ENCODE measurements at regions not wholly inside any gene's neighbourhood (a gene's known extent, or its start where the extent isn't known, plus 50 kb on each side); places are given as distances from the start of the nearest gene placed in this dataset.

GRCh38 chr2:5051300-5051699, 640.9 kb upstream of the SOX11 start:
- no peak for DNase-seq (ENCODE audit: low read depth)
- no peak overlapping the region for H3K4me3 ChIP-seq (ENCODE audit: control insufficient read depth, low read depth, low read length)
- no peak for TF ChIP-seq CTCF (conservative IDR thresholded peaks at IDR 0.05; ENCODE audit: control insufficient read depth, insufficient read depth, low read depth, low read length)

GRCh38 chr2:5052905-5053304, 639.3 kb upstream of the SOX11 start:
- no peak for TF ChIP-seq CTCF (conservative IDR thresholded peaks at IDR 0.05; ENCODE audit: control insufficient read depth, insufficient read depth, low read depth, low read length)
- no peak overlapping the region for H3K4me3 ChIP-seq (ENCODE audit: control insufficient read depth, low read depth, low read length)
- no peak for DNase-seq (ENCODE audit: low read depth)

DNA sequence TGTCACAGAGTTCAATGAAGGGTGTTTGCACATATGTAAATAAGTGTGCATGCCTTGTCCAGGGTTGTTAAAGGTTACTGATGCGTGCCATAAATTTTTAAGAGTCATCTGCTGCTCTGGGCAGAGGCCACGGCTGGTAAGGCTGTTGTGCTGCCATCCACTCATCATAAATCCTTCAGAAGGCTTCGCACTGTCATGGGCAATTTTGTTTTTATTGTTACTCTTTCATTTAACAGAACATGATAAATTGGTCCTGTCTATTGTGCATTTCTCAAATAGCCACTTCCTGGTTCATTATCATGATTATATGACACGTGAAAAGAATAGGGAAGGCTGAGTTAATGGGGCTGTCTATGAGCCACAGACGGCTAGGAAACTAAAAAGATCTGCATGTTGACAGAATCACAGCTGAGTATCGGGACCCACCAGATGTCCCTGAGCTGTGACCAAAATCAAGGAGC, 634.3 kb upstream of the SOX11 start:
- no peak overlapping the region for H3K4me3 ChIP-seq (ENCODE audit: control insufficient read depth, low read depth, low read length)
- TF ChIP-seq CTCF (conservative IDR thresholded peaks at IDR 0.05; ENCODE audit: control insufficient read depth, insufficient read depth, low read depth, low read length): no peak
- DNase-seq (ENCODE audit: low read depth): no peak

DNA sequence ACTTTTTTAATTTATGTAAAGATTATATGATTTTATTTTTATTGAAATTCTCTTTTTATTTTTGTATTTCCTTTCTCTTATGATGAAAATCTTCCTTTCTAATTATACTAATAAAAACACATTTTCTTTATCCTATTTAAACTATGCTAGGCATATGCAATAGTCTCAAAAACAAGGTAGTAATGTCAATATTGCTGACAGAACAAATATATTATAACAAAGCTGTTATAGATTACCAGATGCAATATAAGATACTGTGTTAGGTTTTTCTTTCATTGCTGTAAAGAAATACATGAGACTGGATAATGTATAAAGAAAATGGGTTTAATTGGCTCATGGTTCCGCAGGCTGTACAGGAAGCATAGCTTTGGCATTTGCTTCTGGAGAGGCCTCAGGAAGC, 631.2 kb upstream of the SOX11 start:
- H3K4me3 ChIP-seq (ENCODE audit: control insufficient read depth, low read depth, low read length): no peak overlapping the region
- no peak for DNase-seq (ENCODE audit: low read depth)
- no peak for TF ChIP-seq CTCF (conservative IDR thresholded peaks at IDR 0.05; ENCODE audit: control insufficient read depth, insufficient read depth, low read depth, low read length)

DNA sequence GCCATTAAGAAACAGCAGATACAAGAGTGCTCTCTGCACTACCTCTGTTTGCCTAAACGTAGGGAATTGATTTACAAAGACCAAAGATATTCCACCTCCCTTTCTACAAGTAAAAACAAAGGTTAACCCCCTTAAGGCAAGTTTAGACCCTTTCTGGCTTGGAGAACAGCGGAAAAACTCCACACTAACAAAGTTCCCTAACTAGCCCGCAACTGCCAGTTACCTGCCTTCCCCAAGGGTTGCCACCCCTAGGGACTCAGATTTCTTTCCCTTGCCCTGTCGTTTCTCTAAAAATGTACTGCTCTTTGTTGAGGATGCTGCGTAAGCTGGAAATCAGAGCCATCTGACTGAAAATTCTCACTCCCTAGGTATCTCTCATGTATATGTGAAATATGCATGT, 627.5 kb upstream of the SOX11 start:
- H3K4me3 ChIP-seq (ENCODE audit: control insufficient read depth, low read depth, low read length): no peak overlapping the region
- no peak for DNase-seq (ENCODE audit: low read depth)
- no peak for TF ChIP-seq CTCF (conservative IDR thresholded peaks at IDR 0.05; ENCODE audit: control insufficient read depth, insufficient read depth, low read depth, low read length)

DNA sequence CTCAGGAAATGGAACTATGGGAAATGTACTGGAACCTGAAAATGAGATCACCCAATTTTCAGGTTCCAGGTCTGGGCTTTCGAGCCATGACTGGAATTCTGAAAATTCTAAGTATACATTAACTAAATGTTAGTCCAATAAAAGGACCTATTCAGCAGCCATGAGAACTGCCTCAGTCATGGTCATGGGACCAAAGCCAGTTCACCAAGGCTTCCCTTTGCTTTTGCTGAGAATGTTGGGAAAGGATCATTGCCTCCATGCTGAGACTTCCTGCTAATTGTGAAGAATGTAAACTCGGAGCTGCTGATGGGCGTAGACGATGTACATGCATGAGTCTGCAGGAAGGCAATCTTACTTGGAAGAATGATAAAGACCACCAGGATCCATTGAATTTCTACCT, 624.4 kb upstream of the SOX11 start:
- H3K4me3 ChIP-seq (ENCODE audit: control insufficient read depth, low read depth, low read length): no peak overlapping the region

More for the DNA sequence above, 624.4 kb upstream of the SOX11 start:
- TF ChIP-seq CTCF (conservative IDR thresholded peaks at IDR 0.05; ENCODE audit: control insufficient read depth, insufficient read depth, low read depth, low read length): no peak
- DNase-seq (ENCODE audit: low read depth): no peak
